T1000 (cell line): ENCODE measurements at regions not wholly inside any gene's neighbourhood (a gene's known extent, or its start where the extent isn't known, plus 50 kb on each side); places are given as distances from the start of the nearest gene placed in this dataset.

Experiments used
- DNase-seq: peaks from one replicate; lab custom pipeline; 2025; ENCODE audit warnings: mixed read lengths; lab: John Stamatoyannopoulos, UW

GRCh38 chr2:139031722-139032121 lies 251.5 kb upstream of the NXPH2 start:
- no peak for DNase-seq

DNA sequence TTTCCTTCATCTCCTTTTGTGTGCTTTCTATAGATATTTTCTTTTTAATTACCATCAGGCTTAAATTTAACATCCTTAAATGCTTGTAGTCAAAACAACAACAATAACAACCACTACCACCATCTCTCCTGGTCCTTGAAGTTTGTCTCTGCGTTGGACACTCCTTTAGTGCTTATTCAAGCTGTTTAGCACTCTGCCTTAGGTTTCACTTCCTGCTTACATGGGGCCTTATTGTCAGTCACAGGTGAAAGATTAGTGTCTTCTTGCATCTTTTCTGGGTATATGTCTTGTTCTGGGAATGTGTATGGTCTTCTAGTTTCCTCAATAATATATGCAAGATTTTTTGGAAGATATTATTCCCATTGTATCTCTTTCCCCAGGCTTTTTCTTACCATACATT lies 240.1 kb upstream of the NXPH2 start:
- no peak for DNase-seq

GRCh38 chr2:139018252-139018651 lies 238.1 kb upstream of the NXPH2 start:
- DNase-seq = no peak

- DNase-seq = no peak
Measured at GRCh38 chr2:139007130-139007529, 226.9 kb upstream of the NXPH2 start.

- no peak for DNase-seq
Measured at GRCh38 chr2:139000131-139000785, 220.1 kb upstream of the NXPH2 start.

DNA sequence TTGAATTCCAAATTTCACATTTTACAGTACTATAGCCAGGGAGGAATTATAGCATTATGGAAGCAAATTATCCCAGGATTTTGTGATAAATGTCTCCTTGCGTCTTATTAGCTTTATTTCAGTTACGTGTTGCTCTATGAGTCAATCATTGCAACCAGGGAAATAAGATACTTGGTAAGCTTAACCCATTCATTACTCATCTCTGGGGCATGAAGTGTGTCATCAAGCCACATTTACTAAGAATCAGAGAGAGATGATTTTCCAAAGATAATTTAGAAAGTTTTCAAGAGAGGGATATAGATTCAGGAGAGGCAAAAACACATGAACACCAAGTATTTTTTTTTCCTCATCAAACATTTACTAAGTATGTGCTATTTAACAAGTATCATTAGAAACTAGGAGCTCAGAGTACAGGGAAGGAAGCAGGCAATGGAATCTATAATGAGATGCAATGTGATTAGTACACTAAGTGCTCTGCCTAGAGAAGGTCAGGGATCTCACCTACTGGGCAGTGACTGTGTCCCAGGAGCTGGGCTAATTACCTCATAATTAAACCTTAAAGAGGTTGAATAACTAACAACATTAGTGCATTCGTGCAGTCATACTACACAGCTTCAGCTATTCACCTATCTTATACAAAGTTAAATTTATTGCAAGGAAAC lies 217.8 kb upstream of the NXPH2 start:
- DNase-seq = no peak

- DNase-seq = no peak
Measured at GRCh38 chr2:138997346-138997745, 217.2 kb upstream of the NXPH2 start.

GRCh38 chr2:138994502-138994901 lies 214.3 kb upstream of the NXPH2 start:
- DNase-seq = no peak

DNA sequence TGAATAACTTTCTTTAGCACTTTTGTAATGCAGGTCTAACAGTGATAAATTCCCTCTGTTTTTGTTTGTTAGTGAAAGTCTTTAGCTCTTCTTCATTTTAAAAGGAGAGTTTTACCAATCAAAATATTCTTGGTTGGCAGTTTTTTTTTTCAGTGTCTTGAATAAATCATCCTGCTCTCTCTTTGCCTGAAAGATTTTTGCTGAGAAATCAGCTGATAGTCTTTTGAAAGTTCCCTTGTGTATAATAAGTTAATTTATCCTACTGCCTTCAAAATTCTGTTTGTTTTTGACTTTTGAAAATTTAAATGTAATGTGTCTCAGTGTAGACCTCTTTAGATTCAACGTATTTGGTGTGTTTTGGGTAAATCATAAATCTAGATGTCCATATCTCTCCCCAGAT lies 205.7 kb upstream of the NXPH2 start:
- no peak for DNase-seq

GRCh38 chr2:138979131-138979785 lies 199.1 kb upstream of the NXPH2 start:
- no peak for DNase-seq

GRCh38 chr2:138974651-138975050 lies 194.5 kb upstream of the NXPH2 start:
- no peak for DNase-seq

DNA sequence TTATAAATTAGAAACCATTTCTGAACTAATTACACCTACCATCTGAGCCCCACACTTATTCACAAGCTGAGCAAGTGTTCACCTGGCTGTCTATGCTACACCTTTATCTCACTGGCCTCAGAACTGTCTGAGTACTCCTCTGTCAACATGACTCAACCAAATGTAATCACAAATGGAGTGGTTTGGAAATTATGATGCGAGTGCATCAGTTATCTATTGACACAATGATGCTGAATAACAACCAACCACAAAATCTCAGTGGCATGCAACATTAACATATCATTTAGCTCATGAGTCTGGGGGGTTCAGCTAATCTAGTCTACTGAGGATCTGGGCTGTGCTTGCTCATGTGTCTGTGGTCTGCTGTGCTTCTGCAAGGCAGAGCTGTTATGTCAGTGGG lies 184.2 kb upstream of the NXPH2 start:
- no peak for DNase-seq

DNA sequence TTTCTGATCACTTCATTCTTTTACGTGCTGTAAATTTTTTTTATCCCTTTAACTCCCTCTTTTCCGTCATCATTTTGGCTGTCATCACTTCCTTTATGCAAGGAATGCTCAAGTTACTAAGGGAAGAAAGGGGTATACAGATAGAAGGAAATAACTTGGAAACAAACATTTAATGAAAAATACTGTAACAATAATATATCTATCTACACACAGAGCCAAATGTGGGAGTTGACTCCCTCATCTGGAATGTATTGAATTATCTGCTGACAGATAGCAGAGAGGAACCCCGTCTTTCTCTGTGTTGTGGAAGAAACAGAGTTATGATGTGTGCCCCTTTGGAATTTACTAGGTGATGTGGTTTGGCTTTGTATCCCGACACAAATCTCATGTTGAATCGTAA lies 182.5 kb upstream of the NXPH2 start:
- no peak for DNase-seq

GRCh38 chr2:138960191-138960590 lies 180.0 kb upstream of the NXPH2 start:
- no peak for DNase-seq

DNA sequence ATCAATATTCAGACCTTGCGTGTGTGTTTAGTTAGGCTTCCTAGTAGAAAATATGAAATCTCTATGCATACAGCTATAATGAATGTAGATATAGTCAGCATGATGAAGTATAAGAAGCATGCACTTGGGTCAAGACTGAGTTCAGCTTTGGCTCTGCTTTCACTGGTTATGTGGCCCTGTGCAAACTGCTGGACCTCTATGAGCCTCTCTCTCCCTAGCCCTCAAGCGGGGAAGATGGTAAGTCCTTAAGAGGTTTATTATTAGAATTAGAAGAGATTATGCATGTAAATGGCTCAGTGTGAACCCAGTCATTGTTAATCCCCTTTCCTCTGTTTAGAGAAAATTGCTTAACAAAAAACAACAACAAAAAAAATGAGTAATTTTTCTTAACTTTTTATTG lies 178.8 kb upstream of the NXPH2 start:
- DNase-seq = no peak

GRCh38 chr2:138956116-138956515 lies 175.9 kb upstream of the NXPH2 start:
- no peak for DNase-seq

DNA sequence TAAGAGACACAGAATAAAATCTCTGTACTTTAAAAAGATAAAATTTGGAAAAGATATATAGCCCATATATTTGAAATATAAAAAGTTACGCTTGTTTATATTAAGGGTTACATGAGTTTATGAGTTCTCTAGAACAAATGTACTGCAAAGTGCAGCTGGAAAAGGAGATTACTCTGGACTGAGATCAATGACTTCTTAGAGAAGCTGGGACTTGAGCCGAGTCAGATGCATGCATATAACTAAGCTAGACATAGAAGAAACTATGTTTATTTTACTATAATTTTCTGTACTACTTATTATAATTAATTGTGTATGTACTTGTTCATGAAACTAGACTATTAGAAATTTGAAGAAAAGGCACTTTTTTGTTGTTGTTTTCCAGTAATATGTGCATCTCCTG lies 170.3 kb upstream of the NXPH2 start:
- no peak for DNase-seq

DNA sequence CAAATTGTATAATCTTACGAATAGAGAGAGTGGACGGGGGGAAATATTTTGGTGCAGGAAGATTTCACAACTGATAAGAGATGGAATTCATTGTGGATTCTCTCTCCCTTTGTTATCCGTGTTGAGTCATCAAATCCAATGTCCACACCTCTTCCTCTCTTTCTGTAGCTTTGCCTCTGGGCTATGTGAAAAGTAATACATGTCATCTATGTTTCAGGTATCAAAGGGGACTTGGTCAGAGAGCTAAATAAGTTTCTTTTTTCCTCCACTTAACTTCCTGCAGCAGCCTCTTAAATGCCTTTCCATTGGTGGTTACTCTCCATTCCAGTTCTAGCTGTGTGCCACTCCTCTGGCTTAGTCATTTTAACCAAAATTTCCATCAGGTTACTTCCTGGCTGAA lies 169.3 kb upstream of the NXPH2 start:
- DNase-seq = no peak

DNA sequence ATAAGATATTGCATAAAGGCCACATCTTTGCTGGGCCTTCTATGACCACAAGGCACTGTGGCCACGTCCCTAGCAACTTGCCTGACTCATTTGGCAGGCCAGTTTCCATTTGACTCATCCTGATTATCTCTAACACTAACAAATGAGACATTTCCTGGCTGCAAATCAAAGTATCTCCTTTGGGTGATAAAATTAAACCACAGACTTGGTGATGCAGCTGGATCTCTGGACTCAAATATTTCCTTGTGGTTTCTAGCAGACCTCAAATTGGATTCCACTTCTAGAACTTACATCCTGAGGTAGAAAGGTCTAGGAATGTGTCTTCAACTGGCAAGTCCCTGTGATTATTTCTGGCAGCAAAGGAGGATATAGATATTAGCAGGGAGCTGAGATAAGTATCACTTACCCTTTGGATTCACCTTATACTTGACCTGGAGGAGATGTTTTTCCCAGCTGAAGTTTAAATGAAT lies 167.9 kb upstream of the NXPH2 start:
- peak; percentile 71 for DNase-seq

- no peak for DNase-seq
Measured at GRCh38 chr2:138943470-138943869, 163.3 kb upstream of the NXPH2 start.

DNA sequence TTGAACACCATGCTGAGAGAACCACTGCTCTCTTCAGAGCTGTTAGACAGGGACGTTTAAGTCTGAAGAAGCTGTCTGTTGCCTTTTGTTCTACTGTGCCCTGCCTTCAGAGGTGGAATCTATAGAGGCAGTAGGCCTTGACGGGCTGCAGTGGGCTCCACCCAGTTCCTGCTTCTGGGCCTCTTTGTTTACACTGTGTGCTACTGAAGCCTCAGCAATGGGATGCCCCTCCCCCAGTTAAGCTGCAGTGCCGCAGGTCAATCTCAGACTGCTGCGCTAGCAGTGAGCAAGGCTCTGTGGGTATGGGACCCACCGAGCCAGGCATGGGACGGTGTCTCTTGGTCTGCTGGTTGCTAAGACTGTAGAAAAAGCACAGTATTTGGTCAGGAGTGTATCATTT lies 162.3 kb upstream of the NXPH2 start:
- DNase-seq = no peak

GRCh38 chr2:138931284-138932256 lies 151.4 kb upstream of the NXPH2 start:
- no peak for DNase-seq
